WI38 (cell line): ENCODE measurements at regions not wholly inside any gene's neighbourhood (a gene's known extent, or its start where the extent isn't known, plus 50 kb on each side); places are given as distances from the start of the nearest gene placed in this dataset.

Source experiments
- H3K4me3 ChIP-seq: 2 replicates; pipeline ENCODE4 v1.5.1; 2011; ENCODE audit warnings: low read depth, mild to moderate bottlenecking, control low read depth, low read length
- CTCF ChIP-seq: IDR thresholded peaks from 2 replicates; pipeline ENCODE4 v1.5.1; 2012; ENCODE audit warnings: low read depth, mild to moderate bottlenecking, control low read depth, low read length

GRCh38 chr2:125042727-125043126 is 1017.6 kb downstream of the CNTNAP5 start:
- no peak overlapping the region for H3K4me3 ChIP-seq
- TF ChIP-seq CTCF = no peak

- TF ChIP-seq CTCF = no peak
- no peak overlapping the region for H3K4me3 ChIP-seq
Measured at GRCh38 chr2:125070726-125071505, 1045.8 kb downstream of the CNTNAP5 start.

- TF ChIP-seq CTCF = no peak
- no peak overlapping the region for H3K4me3 ChIP-seq
Measured at GRCh38 chr2:125073440-125073839, 1048.4 kb downstream of the CNTNAP5 start.

GRCh38 chr2:125085904-125086303 is 1060.8 kb downstream of the CNTNAP5 start:
- no peak for TF ChIP-seq CTCF
- no peak overlapping the region for H3K4me3 ChIP-seq

GRCh38 chr2:125086313-125087184 is 1061.5 kb downstream of the CNTNAP5 start:
- no peak for TF ChIP-seq CTCF
- H3K4me3 ChIP-seq = no peak overlapping the region

- no peak overlapping the region for H3K4me3 ChIP-seq
- no peak for TF ChIP-seq CTCF
Measured at GRCh38 chr2:125092276-125093009, 1067.4 kb downstream of the CNTNAP5 start.
